Peyer's patch (tissue), 4 donors: ENCODE measurements at regions not wholly inside any gene's neighbourhood (a gene's known extent, or its start where the extent isn't known, plus 50 kb on each side); places are given as distances from the start of the nearest gene placed in this dataset.

Source experiments
- DNase-seq, 3 donors: peaks; one replicate each; pipeline ENCODE4 v3.0.0-alpha.2; 2017 to 2019
- H3K27ac ChIP-seq, 4 donors: fragments of 200-600 bp; sonication (generic); one replicate each; pipeline ENCODE4 v1.5.1; 2016 to 2019
- H3K27me3 ChIP-seq, 2 donors: fragments of 200-600 bp; sonication (generic); one replicate each; pipeline ENCODE4 v1.5.1; 2019
- H3K36me3 ChIP-seq, 3 donors: fragments of 200-600 bp; sonication (generic); one replicate each; pipeline ENCODE4 v1.5.1; 2016 to 2019
- H3K4me1 ChIP-seq, 4 donors: fragments of 200-600 bp; sonication (generic); one replicate each; pipeline ENCODE4 v1.5.1; 2016 to 2019
- H3K4me3 ChIP-seq, 4 donors: fragments of 200-600 bp; sonication (generic); 1 replicate in 3 of 4; 2 replicates in 1 of 4; pipeline ENCODE4 v1.5.1; 2016 to 2019; ENCODE audit warnings: mild to moderate bottlenecking in 1 of 4
- H3K9me3 ChIP-seq, 4 donors: fragments of 200-600 bp; sonication (generic); one replicate each; pipeline ENCODE4 v1.5.1; 2016 to 2019; ENCODE audit warnings: mild to moderate bottlenecking in 1 of 4
- POLR2A ChIP-seq, 2 donors: fragments of 450-650 bp; IDR thresholded peaks; one replicate each; pipeline ENCODE4 v1.5.1; 2017; ENCODE audit warnings: antibody characterized with exemption in 2 of 2, mild to moderate bottlenecking in 2 of 2, moderate library complexity in 2 of 2
- TF ChIP-seq, protein P1 (sequence below), 6 experiments: fragments of 450-650 bp in 4 of 6; fragments of 200-600 bp in 2 of 6; sonication (generic) in 1 of 6; IDR thresholded peaks; one replicate each; pipeline ENCODE4 v1.5.1; 2017 to 2019; ENCODE audit warnings: antibody characterized with exemption in 6 of 6, mild to moderate bottlenecking in 3 of 6, moderate library complexity in 1 of 6

DNA sequence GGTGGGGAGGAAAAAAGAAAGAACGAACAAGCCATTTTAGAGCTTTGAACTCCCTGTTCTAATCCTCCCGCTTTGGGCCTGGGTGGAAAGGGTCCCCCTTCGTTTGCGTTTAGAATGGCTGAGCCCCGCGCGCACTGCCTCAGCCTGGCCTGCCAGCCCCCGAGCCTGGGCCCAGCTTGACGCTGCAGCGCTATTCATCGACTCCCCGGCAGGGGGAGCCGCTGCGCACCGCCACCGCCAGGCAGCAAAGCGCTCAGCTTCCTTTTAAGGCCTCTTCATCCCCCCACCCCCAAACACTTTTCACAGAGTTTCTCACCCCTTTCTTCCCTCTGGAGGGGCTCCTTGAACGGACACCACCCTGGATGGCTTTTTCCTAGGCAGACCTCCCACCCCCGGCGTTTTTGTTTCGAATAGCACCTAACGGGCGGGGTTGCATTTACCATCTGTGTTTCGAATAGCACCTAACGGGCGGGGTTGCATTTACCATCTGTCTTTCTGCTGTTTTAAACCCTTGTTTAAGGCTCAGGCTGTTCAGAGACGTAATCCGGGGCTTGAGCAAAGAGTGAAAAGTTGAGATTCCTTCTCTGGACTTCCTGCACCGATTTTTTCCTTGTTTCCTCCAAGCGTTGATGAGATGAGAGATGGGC, 56.4 kb upstream of the PIWIL1 start:
- H3K4me3 ChIP-seq = no peak overlapping the region
- no peak for DNase-seq

GRCh38 chr12:130286041-130286440, 51.6 kb upstream of the PIWIL1 start:
- no peaks in the 10 kb centered on the region for H3K27me3 ChIP-seq
- no peak for DNase-seq
- H3K9me3 ChIP-seq = no peaks in the 10 kb centered on the region
- H3K4me3 ChIP-seq = no peak overlapping the region
- no peaks in the 10 kb centered on the region for H3K4me1 ChIP-seq
- no peak for TF ChIP-seq POLR2A (IDR thresholded peaks at IDR 0.05)
- TF ChIP-seq, protein P1, sequence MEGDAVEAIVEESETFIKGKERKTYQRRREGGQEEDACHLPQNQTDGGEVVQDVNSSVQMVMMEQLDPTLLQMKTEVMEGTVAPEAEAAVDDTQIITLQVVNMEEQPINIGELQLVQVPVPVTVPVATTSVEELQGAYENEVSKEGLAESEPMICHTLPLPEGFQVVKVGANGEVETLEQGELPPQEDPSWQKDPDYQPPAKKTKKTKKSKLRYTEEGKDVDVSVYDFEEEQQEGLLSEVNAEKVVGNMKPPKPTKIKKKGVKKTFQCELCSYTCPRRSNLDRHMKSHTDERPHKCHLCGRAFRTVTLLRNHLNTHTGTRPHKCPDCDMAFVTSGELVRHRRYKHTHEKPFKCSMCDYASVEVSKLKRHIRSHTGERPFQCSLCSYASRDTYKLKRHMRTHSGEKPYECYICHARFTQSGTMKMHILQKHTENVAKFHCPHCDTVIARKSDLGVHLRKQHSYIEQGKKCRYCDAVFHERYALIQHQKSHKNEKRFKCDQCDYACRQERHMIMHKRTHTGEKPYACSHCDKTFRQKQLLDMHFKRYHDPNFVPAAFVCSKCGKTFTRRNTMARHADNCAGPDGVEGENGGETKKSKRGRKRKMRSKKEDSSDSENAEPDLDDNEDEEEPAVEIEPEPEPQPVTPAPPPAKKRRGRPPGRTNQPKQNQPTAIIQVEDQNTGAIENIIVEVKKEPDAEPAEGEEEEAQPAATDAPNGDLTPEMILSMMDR (IDR thresholded peaks at IDR 0.05) = no peak
- H3K27ac ChIP-seq = no peak overlapping the region
- H3K36me3 ChIP-seq = no peaks in the 10 kb centered on the region

More for the DNA sequence above, 56.4 kb upstream of the PIWIL1 start:
- Histone ChIP-seq H3K27me3 (no peaks in the 10 kb centered on the region), H3K9me3 (no peaks in the 10 kb centered on the region), H3K36me3 (no peaks in the 10 kb centered on the region), H3K4me1 (no peaks in the 10 kb centered on the region), H3K27ac (no peak overlapping the region)
- TF ChIP-seq, protein P1 (IDR thresholded peaks at IDR 0.05) = peak in 3 of 6 experiments; percentile 29 to 39 (median 35)
- no peak for TF ChIP-seq POLR2A (IDR thresholded peaks at IDR 0.05)

DNA sequence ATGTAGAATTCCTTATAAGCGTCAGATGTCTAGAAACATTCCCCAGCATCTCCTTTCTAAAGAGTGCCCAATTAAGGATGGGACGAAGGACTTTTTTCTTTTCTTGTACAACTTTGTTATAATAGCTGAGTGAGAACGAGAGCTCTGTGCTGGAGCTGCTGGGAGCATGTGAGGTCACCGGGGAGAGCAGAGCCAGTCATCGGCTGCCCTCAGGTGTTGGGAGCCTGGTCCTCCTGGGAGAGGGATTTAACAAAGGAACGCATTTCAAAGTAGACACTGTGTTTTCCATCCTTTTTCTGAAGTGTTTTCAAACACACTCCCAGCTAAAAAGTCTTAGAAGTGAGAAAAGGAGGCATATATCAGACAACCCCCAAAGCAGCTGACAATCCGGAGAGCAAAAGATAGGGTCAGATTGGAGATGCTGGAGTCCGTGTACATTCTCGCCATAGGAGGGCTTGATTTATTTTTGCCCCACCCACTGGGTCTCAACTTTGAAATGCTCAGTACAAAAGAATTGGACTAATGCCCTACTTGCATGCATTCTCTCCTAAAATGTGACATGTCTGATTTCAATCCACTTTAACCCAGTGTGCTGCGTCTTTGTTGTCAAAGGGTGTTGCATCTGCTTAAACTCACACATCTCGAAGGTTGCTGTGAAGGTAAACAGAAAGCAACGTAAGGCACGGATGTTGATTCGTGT, 50.8 kb upstream of the PIWIL1 start:
- H3K9me3 ChIP-seq = no peaks in the 10 kb centered on the region
- no peaks in the 10 kb centered on the region for H3K4me1 ChIP-seq
- TF ChIP-seq POLR2A (IDR thresholded peaks at IDR 0.05) = no peak
- TF ChIP-seq, protein P1 (IDR thresholded peaks at IDR 0.05) = no peak
- H3K36me3 ChIP-seq = no peaks in the 10 kb centered on the region
- DNase-seq = no peak
- H3K27me3 ChIP-seq = no peaks in the 10 kb centered on the region
- no peak overlapping the region for H3K4me3 ChIP-seq
- no peak overlapping the region for H3K27ac ChIP-seq
